ENCODE measurements at regions not wholly inside any gene's neighbourhood (a gene's known extent, or its start where the extent isn't known, plus 50 kb on each side); places are given as distances from the start of the nearest gene placed in this dataset.

- Histone ChIP-seq H3K4me2 (replicated peaks; ENCODE audit: low read depth, low read length, poor library complexity, severe bottlenecking) (no peak overlapping the region), H3K36me3 (replicated peaks in 1 of 2; ENCODE audit: control extremely low read depth in 1 of 2, control insufficient read depth in 1 of 2, extremely low read depth in 1 of 2, insufficient read depth in 2 of 2, low read length in 1 of 2) (no peaks in the 10 kb centered on the region), H2AFZ (ENCODE audit: insufficient read depth, low read depth, low read length, poor library complexity, severe bottlenecking) (no peak overlapping the region), H3K27me3 (replicated peaks in 1 of 4; ENCODE audit: control extremely low read depth in 1 of 4, control insufficient read depth in 3 of 4, insufficient read depth in 4 of 4, low read length in 3 of 4) (peaks cover 0 to 6% (median 2%) of the 10 kb centered on the region in 4 experiments), H3K79me2 (ENCODE audit: control insufficient read depth, insufficient read depth, low read length) (no peaks in the 10 kb centered on the region), H3K4me3 (ENCODE audit: control extremely low read depth in 1 of 5, extremely low read depth in 1 of 5, insufficient read depth in 1 of 5, low read depth in 2 of 5, low read length in 4 of 5) (no peak overlapping the region), H4K20me1 (ENCODE audit: control insufficient read depth, insufficient read depth, low read length, poor library complexity, severe bottlenecking) (no peaks in the 10 kb centered on the region), H3K27ac (ENCODE audit: low read length in 2 of 2) (no peak overlapping the region), H3K9me3 (ENCODE audit: control extremely low read depth in 1 of 3, control insufficient read depth in 2 of 3, insufficient read depth in 1 of 3, low read length in 2 of 3) (peaks cover 0 to 1% (median 0%) of the 10 kb centered on the region in 3 donors), H3K4me1 (ENCODE audit: control insufficient read depth in 2 of 2, insufficient read depth in 2 of 2, low read length in 2 of 2) (no peaks in the 10 kb centered on the region), H3K9ac (ENCODE audit: low read length) (no peak overlapping the region)
- TF ChIP-seq, protein P1, sequence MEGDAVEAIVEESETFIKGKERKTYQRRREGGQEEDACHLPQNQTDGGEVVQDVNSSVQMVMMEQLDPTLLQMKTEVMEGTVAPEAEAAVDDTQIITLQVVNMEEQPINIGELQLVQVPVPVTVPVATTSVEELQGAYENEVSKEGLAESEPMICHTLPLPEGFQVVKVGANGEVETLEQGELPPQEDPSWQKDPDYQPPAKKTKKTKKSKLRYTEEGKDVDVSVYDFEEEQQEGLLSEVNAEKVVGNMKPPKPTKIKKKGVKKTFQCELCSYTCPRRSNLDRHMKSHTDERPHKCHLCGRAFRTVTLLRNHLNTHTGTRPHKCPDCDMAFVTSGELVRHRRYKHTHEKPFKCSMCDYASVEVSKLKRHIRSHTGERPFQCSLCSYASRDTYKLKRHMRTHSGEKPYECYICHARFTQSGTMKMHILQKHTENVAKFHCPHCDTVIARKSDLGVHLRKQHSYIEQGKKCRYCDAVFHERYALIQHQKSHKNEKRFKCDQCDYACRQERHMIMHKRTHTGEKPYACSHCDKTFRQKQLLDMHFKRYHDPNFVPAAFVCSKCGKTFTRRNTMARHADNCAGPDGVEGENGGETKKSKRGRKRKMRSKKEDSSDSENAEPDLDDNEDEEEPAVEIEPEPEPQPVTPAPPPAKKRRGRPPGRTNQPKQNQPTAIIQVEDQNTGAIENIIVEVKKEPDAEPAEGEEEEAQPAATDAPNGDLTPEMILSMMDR (IDR thresholded peaks at IDR 0.05): no peak
- TF ChIP-seq EZH2 (IDR thresholded peaks at IDR 0.05; ENCODE audit: borderline replicate concordance, insufficient read depth, low read depth, low read length, poor library complexity, severe bottlenecking): no peak
- no peak overlapping the region for H3K4me3 Mint-ChIP-seq
- no peaks in the 10 kb centered on the region for H3K4me1 Mint-ChIP-seq
- H3K27ac Mint-ChIP-seq: no peak overlapping the region
- ATAC-seq (ENCODE audit: low read depth): no peak
- POLR2A ChIA-PET: no interaction called here
- DNase-seq: no peak
- intact Hi-C loops (cut with micrococcal nuclease): no loop called here
- H3K9me3 Mint-ChIP-seq (ENCODE audit: insufficient read depth): no peaks in the 10 kb centered on the region
- peaks cover 24% of the 10 kb centered on the region for H3K27me3 Mint-ChIP-seq
- 83% methylated on average over 2 of the region's 3 CpGs for WGBS (ENCODE audit: insufficient coverage)
- CTCF ChIA-PET: no interaction called here
These were observed 109.8 kb downstream of the EHF start for GRCh38 chr11:34730544-34731295.

- Histone ChIP-seq H3K9ac (ENCODE audit: low read length) (no peak overlapping the region), H3K36me3 (replicated peaks in 1 of 2; ENCODE audit: control extremely low read depth in 1 of 2, control insufficient read depth in 1 of 2, extremely low read depth in 1 of 2, insufficient read depth in 2 of 2, low read length in 1 of 2) (no peaks in the 10 kb centered on the region), H3K4me2 (replicated peaks; ENCODE audit: low read depth, low read length, poor library complexity, severe bottlenecking) (no peak overlapping the region), H3K79me2 (ENCODE audit: control insufficient read depth, insufficient read depth, low read length) (no peaks in the 10 kb centered on the region), H3K27me3 (replicated peaks in 1 of 4; ENCODE audit: control extremely low read depth in 1 of 4, control insufficient read depth in 3 of 4, insufficient read depth in 4 of 4, low read length in 3 of 4) (peaks cover 0 to 4% (median 2%) of the 10 kb centered on the region in 4 experiments), H3K4me3 (ENCODE audit: control extremely low read depth in 1 of 5, extremely low read depth in 1 of 5, insufficient read depth in 1 of 5, low read depth in 2 of 5, low read length in 4 of 5) (no peak overlapping the region), H4K20me1 (ENCODE audit: control insufficient read depth, insufficient read depth, low read length, poor library complexity, severe bottlenecking) (no peaks in the 10 kb centered on the region), H2AFZ (ENCODE audit: insufficient read depth, low read depth, low read length, poor library complexity, severe bottlenecking) (no peak overlapping the region), H3K27ac (ENCODE audit: low read length in 2 of 2) (no peak overlapping the region), H3K4me1 (ENCODE audit: control insufficient read depth in 2 of 2, insufficient read depth in 2 of 2, low read length in 2 of 2) (no peaks in the 10 kb centered on the region), H3K9me3 (ENCODE audit: control extremely low read depth in 1 of 3, control insufficient read depth in 2 of 3, insufficient read depth in 1 of 3, low read length in 2 of 3) (peaks cover 0 to 1% (median 0%) of the 10 kb centered on the region in 3 donors)
- H3K9me3 Mint-ChIP-seq (ENCODE audit: insufficient read depth): no peaks in the 10 kb centered on the region
- DNase-seq (no peak), ATAC-seq (ENCODE audit: low read depth) (no peak)
- no peak overlapping the region for H3K27ac Mint-ChIP-seq
- intact Hi-C loops (cut with micrococcal nuclease): no loop called here
- no peak for TF ChIP-seq EZH2 (IDR thresholded peaks at IDR 0.05; ENCODE audit: borderline replicate concordance, insufficient read depth, low read depth, low read length, poor library complexity, severe bottlenecking)
- TF ChIP-seq, protein P1 (IDR thresholded peaks at IDR 0.05): no peak
- no peak overlapping the region for H3K4me3 Mint-ChIP-seq
- CTCF ChIA-PET: no interaction called here
- H3K27me3 Mint-ChIP-seq: peaks cover 19% of the 10 kb centered on the region
- POLR2A ChIA-PET: no interaction called here
- no peaks in the 10 kb centered on the region for H3K4me1 Mint-ChIP-seq
These were observed 107.7 kb downstream of the EHF start for GRCh38 chr11:34728609-34729008.
